Keratinocyte (primary cell): ENCODE measurements at regions not wholly inside any gene's neighbourhood (a gene's known extent, or its start where the extent isn't known, plus 50 kb on each side); places are given as distances from the start of the nearest gene placed in this dataset.

ENCODE experiments used
- DNase-seq: peaks from one replicate; pipeline ENCODE4 v3.0.0-alpha.2; 2011; ENCODE audit warnings: low read depth, missing footprints, low spot score
- FAIRE-seq: peaks from 2 replicates; lab custom pipeline; 2011; peaks lifted over from hg19 to GRCh38; lab: Jason Lieb, UNC
- H2AFZ ChIP-seq: 2 replicates; pipeline ENCODE4 v1.6.0; 2012; ENCODE audit warnings: low read length, control low read depth, inconsistent platforms; ENCODE audit not compliant: control insufficient read depth
- H3K27ac ChIP-seq: 2 replicates; pipeline ENCODE4 v1.5.1; 2011; ENCODE audit warnings: low read length; ENCODE audit not compliant: control insufficient read depth, insufficient read depth
- H3K27me3 ChIP-seq: 3 replicates; pipeline ENCODE4 v1.6.0; 2011; ENCODE audit warnings: low read length; ENCODE audit not compliant: control insufficient read depth, insufficient read depth; ENCODE audit errors: extremely low read depth
- H3K36me3 ChIP-seq, 2 experiments: 2 replicates in 1 of 2; 3 replicates in 1 of 2; pipeline ENCODE4 v1.5.1; 2011; ENCODE audit warnings: low read length in 2 of 2, mild to moderate bottlenecking in 1 of 2; ENCODE audit not compliant: control insufficient read depth in 2 of 2, insufficient read depth in 2 of 2; ENCODE audit errors: extremely low read depth in 1 of 2
- H3K4me1 ChIP-seq: 3 replicates; pipeline ENCODE4 v1.5.1; 2011; ENCODE audit warnings: low read length; ENCODE audit not compliant: control insufficient read depth, insufficient read depth; ENCODE audit errors: extremely low read depth
- H3K4me2 ChIP-seq: 3 replicates; pipeline ENCODE4 v1.6.0; 2011; ENCODE audit warnings: low read depth, low read length; ENCODE audit not compliant: control insufficient read depth, insufficient read depth; ENCODE audit errors: extremely low read depth
- H3K4me3 ChIP-seq, 3 experiments: fragments of 200-600 bp in 1 of 3; sonication (generic) in 1 of 3; 2 replicates in 2 of 3; 3 replicates in 1 of 3; pipeline ENCODE4 v1.5.1; 2011 to 2016; ENCODE audit warnings: low read length in 3 of 3, mild to moderate bottlenecking in 3 of 3, control low read depth in 2 of 3, inconsistent platforms in 1 of 3, low read depth in 1 of 3, mixed read lengths in 1 of 3, mixed run types in 1 of 3, moderate library complexity in 1 of 3; ENCODE audit not compliant: control insufficient read depth in 2 of 3, insufficient read depth in 2 of 3; ENCODE audit errors: extremely low read depth in 1 of 3
- H3K79me2 ChIP-seq: 2 replicates; pipeline ENCODE4 v1.6.0; 2012; ENCODE audit warnings: low read length; ENCODE audit not compliant: control insufficient read depth, insufficient read depth
- H3K9ac ChIP-seq: 3 replicates; pipeline ENCODE4 v1.6.0; 2011; ENCODE audit warnings: low read length; ENCODE audit not compliant: control insufficient read depth, insufficient read depth; ENCODE audit errors: extremely low read depth
- H3K9me1 ChIP-seq: 3 replicates; pipeline ENCODE4 v1.6.0; 2011; ENCODE audit warnings: low read length; ENCODE audit not compliant: control insufficient read depth, insufficient read depth; ENCODE audit errors: extremely low read depth
- H3K9me3 ChIP-seq: 2 replicates; pipeline ENCODE4 v1.5.1; 2012; ENCODE audit warnings: low read depth, low read length; ENCODE audit not compliant: control insufficient read depth
- H4K20me1 ChIP-seq: 3 replicates; pipeline ENCODE4 v1.6.0; 2011; ENCODE audit warnings: low read length; ENCODE audit not compliant: control insufficient read depth, insufficient read depth; ENCODE audit errors: extremely low read depth
- EZH2 ChIP-seq: IDR thresholded peaks from one replicate; pipeline ENCODE4 v1.6.1; 2012; ENCODE audit warnings: inconsistent platforms, mild to moderate bottlenecking, low read length, moderate library complexity
- dilution Hi-C: fragments of 300-500 bp; cut with MboI; formaldehyde crosslinking; loops from one replicate; pipeline ENCODE4 v1.7.0; 2020; ENCODE audit warnings: low sequenced_read_pairs; ENCODE audit not compliant: extremely low pct_ligation_motif_present
- TF ChIP-seq, protein P1 (sequence below), 3 experiments: IDR thresholded peaks in 1 of 3; conservative IDR thresholded peaks in 1 of 3; optimal IDR thresholded peaks in 1 of 3; 2 replicates in 2 of 3; 3 replicates in 1 of 3; pipeline versions ENCODE3 to v1.5.1; 2011; ENCODE audit warnings: low read length in 3 of 3, mild to moderate bottlenecking in 3 of 3, moderate library complexity in 2 of 3, control low read depth in 1 of 3, inconsistent platforms in 1 of 3; ENCODE audit not compliant: insufficient read depth in 2 of 3; ENCODE audit errors: extremely low read depth in 1 of 3

DNA sequence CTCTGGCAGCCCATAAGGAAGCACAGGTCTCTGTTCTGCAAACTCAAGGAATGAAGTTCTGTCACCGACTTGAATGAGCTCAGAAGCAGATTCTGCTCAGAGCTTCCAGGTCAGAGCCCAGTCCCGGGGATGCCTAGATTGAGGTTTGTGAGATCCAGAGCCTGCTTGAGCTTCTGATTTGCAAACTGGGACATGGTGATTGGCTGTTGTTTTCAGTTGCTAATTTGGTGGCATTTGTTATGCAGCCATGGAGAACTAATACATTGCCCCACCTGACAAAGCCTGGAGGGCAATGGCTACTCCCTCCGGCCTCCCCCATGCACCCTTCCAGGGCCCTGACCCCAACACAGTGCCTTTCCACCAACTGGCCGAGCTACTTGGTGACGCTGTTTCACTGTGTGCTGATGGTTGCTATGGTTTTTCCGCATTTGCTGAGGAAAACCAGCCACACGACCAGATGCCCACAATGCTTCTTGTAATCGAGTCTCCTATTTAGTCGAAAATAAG, 379.5 kb upstream of the ATP10A start:
- Histone ChIP-seq H3K27ac (no peak overlapping the region), H3K9me3 (peaks cover 7% of the 10 kb centered on the region), H3K4me3 (no peak overlapping the region), H3K9ac (no peak overlapping the region), H3K79me2 (no peaks in the 10 kb centered on the region), H3K9me1 (no peaks in the 10 kb centered on the region), H2AFZ (no peak overlapping the region), H3K36me3 (no peaks in the 10 kb centered on the region), H4K20me1 (no peaks in the 10 kb centered on the region), H3K27me3 (no peaks in the 10 kb centered on the region), H3K4me2 (no peak overlapping the region), H3K4me1 (no peaks in the 10 kb centered on the region)
- dilution Hi-C loops: no loop called here
- no peak for TF ChIP-seq EZH2
- TF ChIP-seq, protein P1, sequence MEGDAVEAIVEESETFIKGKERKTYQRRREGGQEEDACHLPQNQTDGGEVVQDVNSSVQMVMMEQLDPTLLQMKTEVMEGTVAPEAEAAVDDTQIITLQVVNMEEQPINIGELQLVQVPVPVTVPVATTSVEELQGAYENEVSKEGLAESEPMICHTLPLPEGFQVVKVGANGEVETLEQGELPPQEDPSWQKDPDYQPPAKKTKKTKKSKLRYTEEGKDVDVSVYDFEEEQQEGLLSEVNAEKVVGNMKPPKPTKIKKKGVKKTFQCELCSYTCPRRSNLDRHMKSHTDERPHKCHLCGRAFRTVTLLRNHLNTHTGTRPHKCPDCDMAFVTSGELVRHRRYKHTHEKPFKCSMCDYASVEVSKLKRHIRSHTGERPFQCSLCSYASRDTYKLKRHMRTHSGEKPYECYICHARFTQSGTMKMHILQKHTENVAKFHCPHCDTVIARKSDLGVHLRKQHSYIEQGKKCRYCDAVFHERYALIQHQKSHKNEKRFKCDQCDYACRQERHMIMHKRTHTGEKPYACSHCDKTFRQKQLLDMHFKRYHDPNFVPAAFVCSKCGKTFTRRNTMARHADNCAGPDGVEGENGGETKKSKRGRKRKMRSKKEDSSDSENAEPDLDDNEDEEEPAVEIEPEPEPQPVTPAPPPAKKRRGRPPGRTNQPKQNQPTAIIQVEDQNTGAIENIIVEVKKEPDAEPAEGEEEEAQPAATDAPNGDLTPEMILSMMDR (optimal IDR thresholded peaks at IDR 0.05 in 1 of 3, IDR thresholded peaks at IDR 0.05 in 1 of 3, conservative IDR thresholded peaks at IDR 0.05 in 1 of 3; ENCODE audit: extremely low read depth in 1 of 3, insufficient read depth in 2 of 3, low read length in 3 of 3): no peak
- FAIRE-seq (no peak), DNase-seq (no peak)

DNA sequence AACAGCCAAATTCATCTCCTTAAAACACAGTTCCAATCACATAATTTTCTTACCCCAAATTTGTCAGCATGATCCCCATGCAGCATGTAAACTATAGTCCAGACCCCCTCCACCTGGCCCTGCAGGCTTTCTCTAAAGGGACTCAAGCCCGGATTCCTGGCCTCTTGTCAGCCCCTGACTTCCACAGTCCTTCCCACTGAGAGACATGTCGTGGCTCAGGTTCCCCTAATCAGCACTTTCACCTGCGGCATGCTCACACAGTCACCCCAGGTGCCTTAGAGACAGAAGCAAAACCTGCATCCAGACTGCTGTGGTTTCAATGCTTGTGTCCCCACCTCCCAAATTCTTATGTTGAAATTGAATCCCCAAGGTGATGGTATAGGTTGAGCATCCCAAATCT, 372.7 kb upstream of the ATP10A start:
- FAIRE-seq (no peak), DNase-seq (no peak)
- Histone ChIP-seq H4K20me1 (no peaks in the 10 kb centered on the region), H3K9me3 (peaks cover 5% of the 10 kb centered on the region), H3K4me3 (no peak overlapping the region), H3K36me3 (no peaks in the 10 kb centered on the region), H3K4me2 (no peak overlapping the region), H2AFZ (no peak overlapping the region), H3K27me3 (no peaks in the 10 kb centered on the region), H3K9ac (no peak overlapping the region), H3K27ac (no peak overlapping the region), H3K4me1 (no peaks in the 10 kb centered on the region), H3K9me1 (no peaks in the 10 kb centered on the region), H3K79me2 (no peaks in the 10 kb centered on the region)
- no peak for TF ChIP-seq EZH2
- TF ChIP-seq, protein P1 (optimal IDR thresholded peaks at IDR 0.05 in 1 of 3, IDR thresholded peaks at IDR 0.05 in 1 of 3, conservative IDR thresholded peaks at IDR 0.05 in 1 of 3; ENCODE audit: extremely low read depth in 1 of 3, insufficient read depth in 2 of 3, low read length in 3 of 3): no peak
- dilution Hi-C loops: no loop called here
